Thoracic aorta (tissue), 2 donors: ENCODE measurements at regions not wholly inside any gene's neighbourhood (a gene's known extent, or its start where the extent isn't known, plus 50 kb on each side); places are given as distances from the start of the nearest gene placed in this dataset.

Experiments
- ATAC-seq: fragments of 150-250 bp; one replicate; pipeline ENCODE4 v1.8.0; 2017; ENCODE audit warnings: low read depth; ENCODE audit not compliant: insufficient number of reproducible peaks, low FRiP score
- DNase-seq: peaks from one replicate; pipeline ENCODE4 v3.0.0-alpha.2; 2020; ENCODE audit warnings: low spot score
- H3K27ac ChIP-seq, 2 donors: fragments of 200-600 bp; sonication (generic); 1 replicate in 1 of 2; 2 replicates in 1 of 2; pipeline ENCODE4 v1.5.1; 2016; ENCODE audit warnings: mild to moderate bottlenecking in 2 of 2, moderate library complexity in 2 of 2
- H3K27me3 ChIP-seq: fragments of 200-600 bp; sonication (generic); replicated peaks from 2 replicates; pipeline ENCODE4 v1.6.0; 2016; ENCODE audit warnings: mild to moderate bottlenecking; ENCODE audit not compliant: insufficient read depth
- H3K36me3 ChIP-seq: fragments of 200-600 bp; sonication (generic); one replicate; pipeline ENCODE4 v1.5.1; 2016
- H3K4me1 ChIP-seq, 2 donors: fragments of 200-600 bp; sonication (generic); 1 replicate in 1 of 2; 2 replicates in 1 of 2; pipeline versions ENCODE4 v1.5.1 to v1.6.0; 2016; ENCODE audit warnings: low read depth in 2 of 2, mild to moderate bottlenecking in 1 of 2; ENCODE audit not compliant: control insufficient read depth in 1 of 2
- H3K4me3 ChIP-seq: fragments of 200-600 bp; sonication (generic); 2 replicates; pipeline ENCODE4 v1.5.1; 2016; ENCODE audit warnings: mild to moderate bottlenecking
- H3K9me3 ChIP-seq: fragments of 200-600 bp; sonication (generic); 2 replicates; pipeline ENCODE4 v1.5.1; 2016
- TF ChIP-seq, protein P1 (sequence below): fragments of 200-600 bp; sonication (generic); IDR thresholded peaks from one replicate; pipeline ENCODE4 v1.5.1; 2019; ENCODE audit warnings: antibody characterized with exemption

DNA sequence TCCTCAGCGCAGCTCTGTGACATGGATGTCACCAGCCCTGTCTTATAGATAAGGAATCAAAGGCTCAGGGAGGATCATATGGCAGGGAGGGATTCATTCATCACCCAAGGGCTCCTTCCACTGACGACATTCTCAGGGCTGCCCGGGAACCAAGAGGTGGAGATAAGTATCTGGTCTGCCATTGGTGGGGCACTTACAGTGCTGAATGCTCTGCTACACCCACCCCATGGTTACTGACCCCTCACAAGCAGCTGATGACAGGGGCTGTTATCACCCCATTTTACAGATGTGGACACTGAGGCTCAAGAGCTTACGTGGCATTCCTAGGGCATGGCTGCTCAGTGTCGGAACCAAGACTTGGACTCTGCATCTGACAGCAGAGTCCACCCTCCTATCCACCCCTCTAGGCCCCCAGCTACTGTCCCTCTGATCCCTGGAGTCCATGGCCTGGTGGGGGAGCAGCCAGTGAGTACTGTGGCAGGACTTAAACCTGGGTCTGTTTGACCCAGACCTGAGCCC, 155.1 kb downstream of the PTPRU start:
- H3K9me3 ChIP-seq = no peaks in the 10 kb centered on the region
- no peaks in the 10 kb centered on the region for H3K4me1 ChIP-seq
- no peak for ATAC-seq
- no peak overlapping the region for H3K27ac ChIP-seq
- H3K4me3 ChIP-seq = no peak overlapping the region
- DNase-seq = no peak
- H3K36me3 ChIP-seq = no peaks in the 10 kb centered on the region
- no peaks in the 10 kb centered on the region for H3K27me3 ChIP-seq
- TF ChIP-seq, protein P1, sequence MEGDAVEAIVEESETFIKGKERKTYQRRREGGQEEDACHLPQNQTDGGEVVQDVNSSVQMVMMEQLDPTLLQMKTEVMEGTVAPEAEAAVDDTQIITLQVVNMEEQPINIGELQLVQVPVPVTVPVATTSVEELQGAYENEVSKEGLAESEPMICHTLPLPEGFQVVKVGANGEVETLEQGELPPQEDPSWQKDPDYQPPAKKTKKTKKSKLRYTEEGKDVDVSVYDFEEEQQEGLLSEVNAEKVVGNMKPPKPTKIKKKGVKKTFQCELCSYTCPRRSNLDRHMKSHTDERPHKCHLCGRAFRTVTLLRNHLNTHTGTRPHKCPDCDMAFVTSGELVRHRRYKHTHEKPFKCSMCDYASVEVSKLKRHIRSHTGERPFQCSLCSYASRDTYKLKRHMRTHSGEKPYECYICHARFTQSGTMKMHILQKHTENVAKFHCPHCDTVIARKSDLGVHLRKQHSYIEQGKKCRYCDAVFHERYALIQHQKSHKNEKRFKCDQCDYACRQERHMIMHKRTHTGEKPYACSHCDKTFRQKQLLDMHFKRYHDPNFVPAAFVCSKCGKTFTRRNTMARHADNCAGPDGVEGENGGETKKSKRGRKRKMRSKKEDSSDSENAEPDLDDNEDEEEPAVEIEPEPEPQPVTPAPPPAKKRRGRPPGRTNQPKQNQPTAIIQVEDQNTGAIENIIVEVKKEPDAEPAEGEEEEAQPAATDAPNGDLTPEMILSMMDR = no peak

DNA sequence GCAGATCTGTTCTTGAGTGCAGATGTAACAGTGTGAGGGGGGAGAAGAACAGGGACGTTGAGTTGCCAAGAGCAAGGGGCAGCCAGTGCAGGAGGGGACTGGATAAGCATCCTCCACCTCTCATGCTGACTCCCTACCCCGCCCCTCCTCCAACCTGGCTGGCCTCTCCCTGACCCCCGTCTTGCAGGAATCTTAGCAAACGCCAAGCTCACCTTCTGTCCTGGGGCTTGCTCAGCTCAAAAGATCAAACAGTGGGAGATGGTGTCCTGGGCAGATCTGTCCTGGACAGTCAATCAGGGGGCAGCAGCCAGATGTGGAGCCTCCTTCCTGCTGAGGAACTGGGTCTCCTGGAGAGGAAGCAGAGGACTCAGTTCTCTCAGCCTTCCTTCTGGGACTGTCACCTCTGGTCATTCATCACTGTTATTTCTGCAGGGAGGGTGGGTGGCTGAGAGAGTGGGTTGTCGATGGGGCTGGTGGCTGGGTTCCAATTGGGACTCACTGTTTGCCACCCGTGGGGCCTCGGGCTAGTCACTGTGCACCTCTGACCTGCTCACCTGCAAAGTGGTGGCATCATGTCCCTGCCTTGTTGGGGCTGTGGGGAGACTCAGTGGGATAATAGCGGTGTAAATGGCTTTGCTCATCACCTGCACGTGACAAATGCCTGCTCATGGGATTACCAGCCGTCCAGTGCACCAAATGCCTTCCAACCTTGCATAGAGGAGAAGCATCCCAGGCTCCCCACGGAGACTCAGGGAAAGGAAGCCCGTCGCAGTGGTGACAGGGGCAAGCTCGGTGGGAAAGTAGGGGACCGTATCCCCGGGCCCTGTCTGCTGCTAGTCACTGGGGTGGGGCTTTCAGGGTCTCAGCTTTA, 154.4 kb downstream of the PTPRU start:
- no peaks in the 10 kb centered on the region for H3K4me1 ChIP-seq
- TF ChIP-seq, protein P1 = no peak
- no peak overlapping the region for H3K27ac ChIP-seq
- ATAC-seq (no peak), DNase-seq (no peak)
- no peaks in the 10 kb centered on the region for H3K9me3 ChIP-seq
- H3K27me3 ChIP-seq = no peaks in the 10 kb centered on the region
- H3K36me3 ChIP-seq = no peaks in the 10 kb centered on the region
- H3K4me3 ChIP-seq = no peak overlapping the region

DNA sequence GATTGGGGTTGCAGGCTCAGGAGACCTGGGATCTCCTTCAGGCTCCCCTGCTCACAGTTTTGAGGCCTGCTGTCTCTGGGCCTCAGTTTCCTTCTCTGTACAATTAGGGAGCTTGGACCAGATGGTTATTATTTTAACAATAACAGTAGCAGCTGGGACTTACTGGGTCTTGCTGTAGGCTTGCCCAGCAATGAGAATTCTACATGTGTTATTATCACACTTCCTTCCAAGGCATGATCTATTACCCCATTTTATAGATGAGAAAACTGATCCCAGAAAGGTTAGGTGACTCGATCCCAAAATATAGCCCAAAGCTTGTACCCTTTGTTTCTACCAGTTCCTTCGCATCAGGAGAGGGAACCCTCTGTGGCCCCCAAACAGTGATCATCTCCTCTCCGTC, 153.8 kb downstream of the PTPRU start:
- no peaks in the 10 kb centered on the region for H3K9me3 ChIP-seq
- TF ChIP-seq, protein P1 = no peak
- DNase-seq = no peak
- no peak overlapping the region for H3K27ac ChIP-seq
- H3K4me1 ChIP-seq = no peaks in the 10 kb centered on the region
- no peaks in the 10 kb centered on the region for H3K36me3 ChIP-seq
- no peak overlapping the region for H3K4me3 ChIP-seq
- no peaks in the 10 kb centered on the region for H3K27me3 ChIP-seq
- ATAC-seq = no peak

DNA sequence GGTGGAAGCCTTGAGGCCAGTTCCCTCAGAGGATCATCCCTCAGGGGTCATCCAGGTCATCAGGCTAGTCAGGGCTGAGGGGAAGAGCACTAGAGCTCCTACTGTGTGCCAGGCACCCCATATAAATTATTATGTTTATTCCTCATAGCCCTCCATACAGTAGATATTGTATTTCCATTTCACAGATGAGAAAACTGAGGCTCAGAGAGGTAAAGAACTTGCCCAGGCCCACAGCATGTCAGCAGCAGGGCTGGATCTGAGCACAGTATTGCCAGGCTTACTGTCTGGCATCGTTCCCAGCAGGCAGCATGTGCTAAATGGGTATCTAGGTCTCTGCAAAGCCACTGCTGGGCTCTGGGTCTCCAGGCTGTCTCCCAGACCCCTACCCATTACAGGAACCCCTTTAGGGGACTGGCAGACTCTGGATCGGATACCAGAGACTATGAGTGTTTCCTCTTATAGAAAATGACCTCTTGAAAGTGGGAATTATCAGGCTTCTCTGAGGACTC, 153.3 kb downstream of the PTPRU start:
- ATAC-seq (no peak), DNase-seq (no peak)
- H3K27ac ChIP-seq = no peak overlapping the region
- no peaks in the 10 kb centered on the region for H3K27me3 ChIP-seq
- H3K4me1 ChIP-seq = no peaks in the 10 kb centered on the region
- H3K4me3 ChIP-seq = no peak overlapping the region
- H3K36me3 ChIP-seq = no peaks in the 10 kb centered on the region
- no peaks in the 10 kb centered on the region for H3K9me3 ChIP-seq
- TF ChIP-seq, protein P1 = no peak

DNA sequence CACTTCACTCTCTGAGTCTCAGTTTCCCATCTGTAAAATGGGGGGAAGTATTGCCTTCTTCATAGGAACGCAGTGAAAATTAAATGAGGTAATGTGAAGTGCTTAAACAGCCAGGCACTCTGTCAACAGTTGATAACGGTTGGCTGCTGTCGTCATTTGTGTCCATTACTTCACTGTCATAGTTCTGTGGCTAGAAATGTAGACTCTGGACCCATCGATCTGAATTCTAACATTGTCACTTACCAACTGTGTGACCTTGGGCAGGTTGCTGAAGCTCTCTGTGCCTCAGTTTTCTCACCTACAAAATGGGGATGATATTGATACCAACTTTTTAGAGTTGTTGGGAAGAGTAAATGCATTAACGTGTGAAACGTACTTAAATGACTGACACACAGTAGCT, 152.6 kb downstream of the PTPRU start:
- DNase-seq (no peak), ATAC-seq (no peak)
- Histone ChIP-seq H3K9me3 (no peaks in the 10 kb centered on the region), H3K27ac (no peak overlapping the region), H3K36me3 (no peaks in the 10 kb centered on the region), H3K27me3 (no peaks in the 10 kb centered on the region), H3K4me3 (no peak overlapping the region), H3K4me1 (no peaks in the 10 kb centered on the region)
- TF ChIP-seq, protein P1 = no peak
